ENCODE measurements at regions not wholly inside any gene's neighbourhood (a gene's known extent, or its start where the extent isn't known, plus 50 kb on each side); places are given as distances from the start of the nearest gene placed in this dataset.

DNA sequence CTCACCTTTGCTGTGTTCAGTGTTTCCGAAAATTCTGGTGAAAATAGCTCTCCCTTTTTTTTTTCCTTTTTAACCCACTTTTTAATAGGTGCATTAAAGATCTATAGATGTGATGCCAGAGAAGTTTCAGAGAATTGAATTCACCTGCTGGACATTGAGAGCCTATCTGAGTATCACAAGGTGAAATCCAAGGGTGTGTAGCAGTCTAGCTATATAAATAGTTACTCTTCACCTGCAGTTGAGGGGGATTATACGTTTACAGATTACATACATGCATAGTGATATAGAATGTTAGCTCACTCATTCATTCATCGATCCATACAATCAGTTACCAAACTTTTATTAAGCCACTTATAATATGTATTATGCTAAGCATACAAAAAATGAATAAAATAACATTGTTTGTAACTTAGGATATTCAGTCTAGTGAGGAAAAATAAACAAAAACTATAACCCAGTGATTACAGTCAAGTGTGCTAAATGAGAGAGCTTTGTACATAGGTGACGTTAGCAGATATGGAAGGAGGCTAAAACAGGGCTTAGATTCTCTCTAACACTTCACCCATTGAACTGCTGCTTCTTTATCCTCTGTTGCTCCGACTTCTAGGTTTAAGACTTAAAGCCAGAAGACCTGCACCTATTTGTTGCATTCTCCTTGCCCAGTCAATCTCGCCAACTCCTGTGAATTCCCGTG lies 769.0 kb downstream of the STIM2 start:
- FAIRE-seq (no peak), DNase-seq (ENCODE audit: insufficient read length, low spot score) (no peak)
- no peak for TF ChIP-seq POLR2A (IDR thresholded peaks at IDR 0.05; ENCODE audit: low read depth, low read length)

DNA sequence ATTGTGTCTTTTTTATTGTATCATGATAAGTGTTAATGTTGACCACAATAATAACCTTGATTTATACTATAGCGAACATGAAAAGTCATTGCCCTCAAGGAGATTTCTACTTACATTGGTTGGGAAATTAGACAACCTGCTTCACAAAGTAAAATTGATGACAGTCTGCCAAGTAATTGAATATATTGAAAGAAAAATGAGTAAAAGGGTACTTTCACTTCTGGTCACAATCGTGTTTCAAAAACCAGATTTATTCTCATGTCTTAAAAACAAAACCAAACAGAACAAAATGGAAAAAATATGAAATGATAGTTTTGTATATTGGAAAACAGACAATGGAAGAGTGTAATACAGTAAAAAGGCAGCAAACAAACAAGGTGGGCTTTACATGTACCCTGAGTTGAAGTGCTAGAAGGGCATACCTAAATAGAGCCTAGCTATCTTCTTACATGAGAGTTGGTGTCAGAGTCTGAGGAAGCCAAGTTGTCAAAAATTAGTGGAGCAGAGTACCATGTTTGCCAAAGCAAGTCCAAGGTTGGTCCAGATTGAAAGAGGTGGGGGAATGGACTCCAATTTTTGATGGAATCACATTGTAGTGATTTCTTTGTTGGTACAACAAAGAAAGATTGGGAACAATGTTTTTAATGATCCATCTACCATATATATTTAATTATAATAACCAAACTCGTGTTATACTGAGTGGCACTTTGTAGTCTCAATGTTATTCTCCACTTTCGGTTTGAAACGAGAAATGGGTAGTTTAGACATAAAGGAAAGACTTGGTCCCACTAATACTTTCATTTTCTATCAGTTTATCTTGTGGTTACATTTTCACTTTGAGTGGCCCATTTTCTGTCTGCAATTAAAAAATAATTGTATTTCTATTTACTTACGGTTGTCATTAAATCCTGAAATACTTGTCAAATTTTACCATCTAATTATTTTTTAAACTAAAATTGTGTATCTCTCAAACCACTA lies 775.6 kb downstream of the STIM2 start:
- no peak for FAIRE-seq
- TF ChIP-seq POLR2A (IDR thresholded peaks at IDR 0.05; ENCODE audit: low read depth, low read length), result no peak
- DNase-seq (ENCODE audit: insufficient read length, low spot score), result no peak

DNA sequence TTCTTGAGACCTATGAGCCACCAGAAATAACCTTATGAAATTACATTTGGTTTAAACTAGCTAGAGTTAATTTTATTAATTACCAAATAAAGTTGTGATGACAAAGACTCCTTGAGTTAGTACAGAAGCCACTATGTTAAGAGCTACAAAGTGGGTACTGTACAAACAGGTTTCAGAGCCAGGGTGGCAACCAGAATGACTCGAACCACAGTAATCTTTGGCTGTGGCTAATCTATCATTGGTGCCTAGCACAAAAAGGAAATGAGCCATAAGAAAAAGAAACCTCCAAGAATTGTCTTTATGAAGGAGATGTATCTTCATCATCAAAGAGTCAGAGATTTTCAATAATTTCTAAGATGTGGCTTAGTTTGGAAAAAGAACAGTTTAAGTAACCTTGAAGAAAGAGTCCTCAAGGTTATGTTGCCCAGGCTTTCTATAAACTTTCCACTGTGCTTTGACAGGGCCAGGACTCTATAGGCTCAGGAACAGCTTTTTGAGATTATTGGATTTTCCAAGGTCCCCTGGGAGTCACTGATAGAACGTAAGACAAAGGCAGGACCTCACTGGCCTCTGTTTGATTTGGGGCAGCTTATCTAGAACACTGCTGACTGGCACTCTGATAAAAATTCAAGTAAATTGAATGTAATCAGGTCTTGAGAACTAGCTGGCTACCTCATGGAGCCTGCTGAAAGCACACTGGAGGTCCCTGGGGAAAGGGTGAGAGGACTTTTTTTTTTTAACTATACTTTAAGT lies 777.7 kb downstream of the STIM2 start:
- no peak for TF ChIP-seq POLR2A (IDR thresholded peaks at IDR 0.05; ENCODE audit: low read depth, low read length)
- FAIRE-seq (no peak), DNase-seq (ENCODE audit: insufficient read length, low spot score) (no peak)

DNA sequence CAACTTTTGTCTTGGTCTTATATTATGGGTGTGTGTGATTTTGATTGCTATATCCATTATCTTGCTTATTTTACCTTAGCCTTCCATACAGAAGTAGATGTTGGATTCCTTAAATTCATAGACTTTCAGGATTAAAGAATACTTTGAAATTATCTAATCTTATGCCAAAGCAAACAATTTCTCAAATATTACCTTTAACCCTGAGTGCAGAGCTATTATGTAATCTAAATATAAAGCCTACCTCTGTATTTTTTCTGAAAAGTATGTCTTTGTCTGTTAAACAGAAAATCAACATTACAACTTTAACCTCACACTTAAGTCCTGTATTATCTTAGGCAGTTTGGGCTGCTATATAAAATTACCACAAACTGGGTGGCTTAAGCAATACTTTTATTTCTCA lies 782.5 kb downstream of the STIM2 start:
- TF ChIP-seq POLR2A (IDR thresholded peaks at IDR 0.05; ENCODE audit: low read depth, low read length), result no peak
- FAIRE-seq (no peak), DNase-seq (ENCODE audit: insufficient read length, low spot score) (no peak)

DNA sequence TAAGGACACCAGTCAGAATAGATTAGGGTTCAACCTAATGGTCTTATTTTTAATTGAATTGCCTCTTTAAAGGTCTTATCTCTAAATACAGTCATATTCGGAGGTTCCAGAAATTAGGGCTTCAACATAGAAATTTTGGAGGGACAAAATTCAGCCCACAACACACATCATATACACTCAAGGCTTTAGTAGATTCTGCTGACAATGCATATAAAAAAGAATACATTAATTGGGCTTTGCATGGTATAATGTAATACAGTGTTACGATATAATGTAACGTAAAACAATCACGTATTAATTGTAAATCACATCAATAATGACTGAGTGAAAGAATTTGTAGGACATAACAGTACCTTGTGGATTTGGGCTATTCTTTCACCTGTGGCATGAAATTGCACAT lies 787.8 kb downstream of the STIM2 start:
- TF ChIP-seq POLR2A (IDR thresholded peaks at IDR 0.05; ENCODE audit: low read depth, low read length), result no peak
- DNase-seq (ENCODE audit: insufficient read length, low spot score) (no peak), FAIRE-seq (no peak)

DNA sequence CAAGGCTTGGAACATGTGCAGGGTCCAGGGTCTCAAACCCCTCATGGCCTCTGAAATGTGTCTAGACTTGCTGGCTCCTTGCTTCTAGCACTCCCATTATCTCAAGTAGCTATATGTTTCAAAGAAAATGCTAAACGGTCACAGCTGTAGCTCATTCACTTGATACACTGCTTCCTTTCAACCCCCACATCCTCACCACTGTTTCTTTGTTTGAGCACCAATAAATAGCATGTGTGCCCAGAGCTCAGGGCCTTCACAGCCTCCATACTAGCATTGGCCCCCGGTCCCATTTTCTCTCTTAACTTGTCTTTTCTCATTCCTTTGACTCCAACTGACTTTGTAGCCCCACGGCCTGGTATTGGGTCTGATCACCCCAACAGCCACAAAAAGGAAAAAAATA lies 801.8 kb downstream of the STIM2 start:
- FAIRE-seq, result no peak
- TF ChIP-seq POLR2A (IDR thresholded peaks at IDR 0.05; ENCODE audit: low read depth, low read length), result no peak
- DNase-seq (ENCODE audit: insufficient read length, low spot score), result no peak

DNA sequence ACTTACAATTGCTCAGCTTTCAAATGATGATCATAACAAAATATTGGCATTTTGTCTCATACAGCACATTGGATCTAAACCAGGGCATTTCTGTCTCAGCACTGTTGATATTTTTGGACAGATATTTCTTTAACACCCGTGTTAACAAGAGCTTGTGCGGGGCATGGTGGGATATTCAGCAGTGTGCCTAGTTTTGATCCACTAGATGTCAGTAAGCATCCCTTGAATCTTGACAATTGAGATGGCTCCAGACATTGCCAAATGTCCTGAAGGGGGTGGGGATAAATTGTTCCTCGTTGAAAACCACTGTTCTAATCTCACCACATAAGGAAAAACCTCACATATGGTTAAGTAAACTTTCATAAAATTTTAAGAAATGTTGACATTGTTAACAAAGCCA lies 806.3 kb downstream of the STIM2 start:
- TF ChIP-seq POLR2A (IDR thresholded peaks at IDR 0.05; ENCODE audit: low read depth, low read length), result no peak
- FAIRE-seq, result no peak
- no peak for DNase-seq (ENCODE audit: insufficient read length, low spot score)

DNA sequence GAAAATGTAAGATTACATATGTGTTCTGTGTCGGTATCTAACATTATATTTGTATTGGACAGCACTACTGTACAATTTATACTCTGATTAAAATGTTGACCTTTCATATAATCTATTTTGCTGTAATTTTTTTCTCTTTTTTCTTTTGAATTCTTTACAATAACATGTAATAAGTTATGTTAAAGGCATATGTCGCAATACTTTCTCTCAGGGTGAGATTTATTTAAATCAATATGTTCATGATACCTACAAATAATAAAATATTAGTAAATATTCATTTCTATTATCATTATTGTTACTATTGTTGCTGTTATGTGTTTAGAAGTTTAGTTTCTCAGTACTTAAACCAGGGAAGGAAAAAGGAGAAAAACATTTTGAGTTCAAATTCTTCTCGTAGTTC lies 807.4 kb downstream of the STIM2 start:
- no peak for FAIRE-seq
- no peak for DNase-seq (ENCODE audit: insufficient read length, low spot score)

DNA sequence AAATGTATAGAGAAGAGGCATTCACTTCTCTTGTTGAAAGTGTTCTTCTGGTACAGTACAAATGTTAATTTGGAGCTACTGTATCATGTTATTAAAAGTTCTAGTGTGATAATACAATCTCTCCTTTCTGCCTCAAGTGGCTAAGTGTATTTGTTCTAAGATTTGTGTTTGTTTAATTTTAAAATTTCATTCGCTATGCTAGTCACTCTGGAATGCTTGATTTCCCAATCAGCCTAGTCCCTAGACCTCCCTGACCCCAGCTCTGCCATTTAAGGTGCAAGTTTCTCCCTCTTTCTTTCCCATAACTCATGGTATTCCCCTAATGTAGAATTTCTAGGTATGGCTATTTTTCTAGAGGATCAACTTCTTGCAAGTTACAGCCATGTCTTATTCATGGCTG lies 817.4 kb downstream of the STIM2 start:
- DNase-seq (ENCODE audit: insufficient read length, low spot score) (no peak), FAIRE-seq (no peak)
- no peak for TF ChIP-seq POLR2A (IDR thresholded peaks at IDR 0.05; ENCODE audit: low read depth, low read length)

More for the DNA sequence above, 807.4 kb downstream of the STIM2 start:
- no peak for TF ChIP-seq POLR2A (IDR thresholded peaks at IDR 0.05; ENCODE audit: low read depth, low read length)

DNA sequence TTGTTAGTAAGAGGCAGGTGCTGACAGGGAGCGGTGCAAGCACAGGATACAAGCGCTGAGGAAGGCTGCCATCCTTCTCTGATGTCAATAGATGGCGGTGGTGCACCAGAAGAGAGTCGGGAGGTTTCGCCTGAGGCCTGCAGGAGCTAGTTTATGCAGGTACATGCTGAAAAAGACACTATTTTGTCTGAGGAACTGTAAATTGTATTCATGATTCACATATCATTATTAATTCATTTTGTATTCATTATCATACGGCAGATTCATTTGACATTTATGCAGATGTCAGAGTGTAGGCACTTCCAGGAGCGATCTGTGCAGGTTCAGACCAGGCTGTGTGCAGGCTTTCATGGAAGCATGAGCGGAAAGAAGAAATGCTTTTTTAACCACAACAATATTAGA lies 824.0 kb downstream of the STIM2 start:
- no peak for FAIRE-seq
- no peak for DNase-seq (ENCODE audit: insufficient read length, low spot score)
- TF ChIP-seq POLR2A (IDR thresholded peaks at IDR 0.05; ENCODE audit: low read depth, low read length), result no peak

DNA sequence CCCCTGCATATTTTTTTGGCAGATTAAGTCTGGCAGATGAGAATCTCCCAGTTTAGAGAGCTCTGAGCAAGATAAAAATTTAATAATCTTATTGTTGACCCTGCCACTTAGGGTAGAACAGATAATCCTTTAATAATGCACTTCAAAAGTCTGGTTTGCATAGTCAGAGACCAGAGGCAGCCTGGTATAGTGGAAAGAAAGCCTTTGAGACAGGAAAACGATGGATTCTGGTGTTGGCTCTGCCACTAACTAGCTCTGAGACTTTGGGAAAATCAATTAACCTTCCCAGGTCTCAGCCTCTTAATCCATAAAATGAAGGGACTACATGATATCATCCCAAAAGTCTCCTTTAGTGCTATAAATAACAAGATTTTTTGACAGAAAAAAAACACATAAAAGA lies 824.5 kb downstream of the STIM2 start:
- FAIRE-seq (no peak), DNase-seq (ENCODE audit: insufficient read length, low spot score) (no peak)
- no peak for TF ChIP-seq POLR2A (IDR thresholded peaks at IDR 0.05; ENCODE audit: low read depth, low read length)

DNA sequence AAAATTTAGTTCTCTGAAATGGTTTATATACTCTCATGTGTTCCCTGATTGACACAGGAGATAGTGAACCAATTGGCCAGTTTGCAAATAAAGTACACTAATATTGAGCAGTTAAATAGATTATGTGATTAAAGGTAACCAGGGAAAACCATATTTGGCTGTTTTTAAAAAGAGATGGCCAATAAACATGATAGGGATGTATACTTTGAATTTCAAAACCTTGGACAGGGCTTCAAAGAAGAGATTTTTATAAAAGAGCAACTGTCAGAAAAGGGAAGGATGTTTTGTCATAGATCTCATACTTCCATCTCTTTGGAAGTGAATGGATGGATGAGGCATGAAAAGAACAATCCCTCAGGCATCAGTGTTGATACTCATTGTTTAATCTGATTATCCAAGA lies 825.3 kb downstream of the STIM2 start:
- FAIRE-seq (no peak), DNase-seq (ENCODE audit: insufficient read length, low spot score) (no peak)
- no peak for TF ChIP-seq POLR2A (IDR thresholded peaks at IDR 0.05; ENCODE audit: low read depth, low read length)

DNA sequence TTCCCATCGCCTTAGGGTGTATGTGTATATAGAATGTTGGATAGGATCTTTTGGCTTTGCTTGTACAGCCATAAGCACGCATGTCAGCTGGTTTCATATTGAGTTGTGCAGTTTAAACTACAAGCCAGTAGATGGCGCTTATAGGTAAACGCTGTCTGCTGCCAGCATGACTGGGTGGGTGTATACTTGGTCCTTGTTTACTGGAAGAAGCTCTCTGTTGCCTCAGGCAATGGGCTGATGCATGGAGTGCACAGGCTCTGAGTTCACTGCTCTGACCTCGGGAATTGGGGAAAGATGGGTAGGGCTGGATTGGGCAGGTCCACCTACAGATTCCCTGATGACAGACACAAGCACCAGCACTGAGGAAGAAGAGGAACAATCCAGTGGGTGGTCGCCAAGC lies 831.5 kb downstream of the STIM2 start:
- FAIRE-seq (no peak), DNase-seq (ENCODE audit: insufficient read length, low spot score) (no peak)

More for the DNA sequence above, 831.5 kb downstream of the STIM2 start:
- TF ChIP-seq POLR2A (IDR thresholded peaks at IDR 0.05; ENCODE audit: low read depth, low read length), result no peak
